ENCODE measurements at regions not wholly inside any gene's neighbourhood (a gene's known extent, or its start where the extent isn't known, plus 50 kb on each side); places are given as distances from the start of the nearest gene placed in this dataset.

DNA sequence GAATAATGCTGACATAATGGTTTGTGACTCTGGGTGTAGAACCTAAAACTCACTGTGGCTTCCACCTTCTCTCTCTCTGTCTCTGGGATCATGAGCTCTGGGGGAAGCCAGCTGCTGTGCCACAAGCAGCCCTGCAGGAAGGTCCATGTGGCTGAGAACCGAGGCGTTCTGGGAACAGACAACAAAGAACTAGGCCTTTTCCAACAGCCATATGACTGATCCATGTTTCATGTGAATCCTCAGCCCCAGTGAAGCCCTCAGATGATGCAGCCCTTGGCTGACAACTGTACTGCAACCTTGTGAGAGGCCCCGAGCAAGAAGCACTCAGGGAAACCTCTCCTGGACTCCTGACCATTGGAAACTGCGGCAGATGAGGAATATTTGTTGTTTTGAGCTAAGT, 56.6 kb downstream of the HLA-G start:
- DNase-seq (ENCODE audit: low read depth in 4 of 4, low spot score in 1 of 4): no peak

DNA sequence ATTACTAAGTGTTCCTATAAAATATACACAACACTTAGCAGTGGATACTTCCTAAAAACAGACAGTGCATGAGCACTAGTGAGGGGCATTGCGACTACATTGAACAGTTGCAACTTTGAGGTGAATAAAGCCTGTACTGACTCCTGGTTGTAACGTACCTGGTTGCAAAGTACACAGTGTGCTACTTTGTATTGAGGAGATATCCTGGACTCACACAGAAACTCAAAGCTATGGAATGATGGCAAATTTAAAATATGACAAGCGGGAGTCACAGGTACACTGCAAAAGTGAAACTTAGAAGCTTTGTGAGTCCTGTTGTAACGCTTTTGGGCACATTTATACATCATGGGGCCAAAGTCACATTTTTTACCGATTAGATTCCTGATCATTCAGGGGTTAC, 55.6 kb upstream of the HLA-A start:
- no peak for DNase-seq (ENCODE audit: low read depth in 4 of 4, low spot score in 1 of 4)

DNA sequence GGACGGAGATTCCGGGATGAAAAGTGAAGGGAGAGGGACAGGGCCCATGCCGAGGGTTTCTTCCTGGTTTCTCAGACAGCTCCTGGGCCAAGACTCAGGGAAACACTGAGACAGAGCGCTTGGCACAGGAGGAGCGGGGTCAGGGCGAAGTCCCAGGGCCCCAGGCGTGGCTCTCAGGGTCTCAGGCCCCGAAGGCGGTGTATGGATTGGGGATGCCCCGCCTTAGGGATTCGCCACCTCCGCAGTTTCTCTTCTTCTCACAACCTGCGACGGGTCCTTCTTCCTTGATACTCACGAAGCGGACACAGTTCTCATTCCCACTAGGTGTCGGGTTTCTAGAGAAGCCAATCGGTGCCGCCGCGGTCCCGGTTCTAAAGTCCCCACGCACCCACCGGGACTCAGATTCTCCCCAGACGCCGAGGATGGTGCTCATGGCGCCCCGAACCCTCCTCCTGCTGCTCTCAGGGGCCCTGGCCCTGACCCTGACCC, 55.0 kb upstream of the HLA-A start:
- no peak for DNase-seq (ENCODE audit: low read depth in 4 of 4, low spot score in 1 of 4)

DNA sequence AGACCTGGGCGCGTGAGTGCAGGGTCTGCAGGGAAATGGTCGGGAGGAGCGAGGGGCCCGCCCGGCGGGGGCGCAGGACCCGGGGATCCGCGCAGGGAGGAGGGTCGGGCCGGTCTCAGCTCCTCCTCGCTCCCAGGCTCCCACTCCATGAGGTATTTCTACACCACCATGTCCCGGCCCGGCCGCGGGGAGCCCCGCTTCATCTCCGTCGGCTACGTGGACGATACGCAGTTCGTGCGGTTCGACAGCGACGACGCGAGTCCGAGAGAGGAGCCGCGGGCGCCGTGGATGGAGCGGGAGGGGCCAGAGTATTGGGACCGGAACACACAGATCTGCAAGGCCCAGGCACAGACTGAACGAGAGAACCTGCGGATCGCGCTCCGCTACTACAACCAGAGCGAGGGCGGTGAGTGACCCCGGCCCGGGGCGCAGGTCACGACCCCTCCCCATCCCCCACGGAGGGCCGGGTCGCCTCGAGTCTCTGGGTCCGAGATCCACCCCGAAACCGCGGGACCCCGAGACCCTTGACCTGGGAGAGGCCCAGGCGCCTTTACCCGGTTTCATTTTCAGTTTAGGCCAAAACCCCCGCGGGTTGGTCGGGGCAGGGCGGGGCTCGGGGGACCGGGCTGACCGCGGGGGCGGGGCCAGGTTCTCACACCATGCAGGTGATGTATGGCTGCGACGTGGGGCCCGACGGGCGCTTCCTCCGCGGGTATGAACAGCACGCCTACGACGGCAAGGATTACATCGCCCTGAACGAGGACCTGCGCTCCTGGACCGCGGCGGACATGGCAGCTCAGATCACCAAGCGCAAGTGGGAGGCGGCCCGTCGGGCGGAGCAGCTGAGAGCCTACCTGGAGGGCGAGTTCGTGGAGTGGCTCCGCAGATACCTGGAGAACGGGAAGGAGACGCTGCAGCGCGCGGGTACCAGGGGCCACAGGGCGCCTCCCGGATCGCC, 54.2 kb upstream of the HLA-A start:
- peak; percentile 10 to 62 (median 49) for DNase-seq (ENCODE audit: low read depth in 4 of 4, low spot score in 1 of 4)

All from stimulated activated CD4-positive, alpha-beta T cell treated with anti-CD3 and anti-CD28 coated beads, Interleukin-1b, Interleukin-23, amount 100 ng/mL, for 24 hours (primary cell).